GM18517 (cell line): ENCODE measurements at regions not wholly inside any gene's neighbourhood (a gene's known extent, or its start where the extent isn't known, plus 50 kb on each side); places are given as distances from the start of the nearest gene placed in this dataset.
"Not testable (repeated sequence)": the region's sequence is repeated elsewhere in the genome, so short reads cannot be mapped to it uniquely, and the experiment has no call there.

Source experiments
- ATAC-seq: cut with Tn5 transposase; IDR thresholded peaks from one replicate; pipeline ENCODE4 v1.9.1; 2021; ENCODE audit warnings: mild to moderate bottlenecking, moderate library complexity; ENCODE audit not compliant: unreplicated experiment

DNA sequence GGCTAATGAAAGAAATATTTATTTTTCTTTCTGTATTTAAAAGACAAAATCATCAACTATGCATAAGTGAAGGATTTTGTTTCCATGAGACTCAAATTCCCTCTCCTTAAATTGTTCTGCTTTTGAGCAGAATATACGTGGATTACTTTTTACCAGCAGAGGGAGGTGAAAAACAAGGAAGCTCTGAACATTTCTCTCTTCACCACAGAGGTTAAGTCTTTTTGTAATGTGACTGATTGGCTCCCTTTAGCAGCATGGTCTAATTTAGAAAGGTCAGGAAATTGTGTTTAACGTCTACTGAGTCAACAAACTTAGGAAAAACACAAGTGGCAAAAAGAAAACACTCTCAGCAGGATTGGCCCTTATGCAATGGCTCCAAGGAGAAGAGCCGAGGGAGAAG is 55.1 kb upstream of the F9 start:
- no peak for ATAC-seq

- not testable (repeated sequence) for ATAC-seq
These were observed 68.6 kb upstream of the F9 start for GRCh38 chrX:139461945-139462344.

- no peak for ATAC-seq
These were observed 75.8 kb upstream of the F9 start for GRCh38 chrX:139454743-139455142.

GRCh38 chrX:139448996-139449395 is 81.5 kb upstream of the F9 start:
- ATAC-seq: no peak

GRCh38 chrX:139446832-139447231 is 83.7 kb upstream of the F9 start:
- ATAC-seq: no peak

- no peak for ATAC-seq
These were observed 100.6 kb upstream of the F9 start for GRCh38 chrX:139429913-139430312.

GRCh38 chrX:139423186-139423585 is 107.4 kb upstream of the F9 start:
- no peak for ATAC-seq

- not testable (repeated sequence) for ATAC-seq
These were observed 132.3 kb upstream of the F9 start for GRCh38 chrX:139398258-139398657.

DNA sequence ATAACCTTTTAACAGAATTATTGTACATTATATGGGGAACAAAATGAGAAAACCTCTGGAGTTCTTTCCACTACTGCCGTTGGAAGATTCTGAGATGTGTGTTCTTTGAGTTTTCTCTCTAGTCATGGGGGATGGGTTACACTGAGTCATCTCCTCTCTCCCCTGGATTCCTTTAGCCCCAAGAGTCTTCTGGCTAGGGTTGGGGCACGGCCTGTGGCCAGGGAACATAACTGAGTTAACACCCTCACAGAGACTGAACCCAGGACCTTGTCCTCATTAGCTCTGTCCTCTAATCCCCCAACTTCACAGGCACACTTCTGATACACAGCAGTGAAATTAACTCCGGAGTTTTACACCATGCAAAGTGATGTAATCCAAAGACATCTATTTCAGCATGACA is 142.3 kb upstream of the F9 start:
- no peak for ATAC-seq

- ATAC-seq: no peak
These were observed 148.0 kb upstream of the F9 start for GRCh38 chrX:139382529-139382928.

GRCh38 chrX:139376547-139376946 is 154.0 kb upstream of the F9 start:
- not testable (repeated sequence) for ATAC-seq

GRCh38 chrX:139360356-139360755 is 170.2 kb upstream of the F9 start:
- ATAC-seq: no peak

GRCh38 chrX:139342594-139342991 is 187.9 kb upstream of the F9 start:
- not testable (repeated sequence) for ATAC-seq

DNA sequence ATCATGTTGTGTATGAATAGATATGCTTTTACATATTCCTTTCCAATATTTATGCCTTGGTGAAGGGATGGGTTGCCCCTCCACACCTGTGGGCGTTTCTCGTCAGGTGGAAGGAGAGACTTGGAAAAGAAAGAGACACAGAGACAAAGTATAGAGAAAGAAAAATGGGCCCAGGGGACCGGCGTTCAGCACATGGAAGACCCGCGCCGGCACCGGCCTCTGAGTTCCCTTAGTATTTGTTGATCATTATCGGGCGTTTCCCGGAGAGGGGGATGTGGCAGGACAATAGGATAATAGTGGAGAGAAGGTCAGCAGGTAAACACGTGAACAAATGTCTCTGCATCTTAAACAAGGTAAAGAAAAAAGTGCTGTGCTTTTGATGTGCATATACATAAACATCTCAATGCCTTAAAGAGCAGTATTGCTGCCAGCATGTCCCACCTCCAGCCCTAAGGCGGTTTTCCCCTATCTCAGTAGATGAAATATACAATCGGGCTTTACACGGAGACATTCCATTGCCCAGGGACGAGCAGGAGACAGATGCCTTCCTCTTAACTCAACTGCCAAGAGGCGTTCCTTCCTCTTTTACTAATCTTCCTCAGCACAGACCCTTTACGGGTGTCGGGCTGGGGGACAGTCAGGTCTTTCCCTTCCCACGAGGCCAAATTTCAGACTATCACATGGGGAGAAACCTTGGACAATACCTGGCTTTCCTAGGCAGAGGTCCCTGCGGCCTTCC is 188.5 kb upstream of the F9 start:
- not testable (repeated sequence) for ATAC-seq

GRCh38 chrX:139332441-139332840 is 198.1 kb upstream of the F9 start:
- ATAC-seq: no peak

DNA sequence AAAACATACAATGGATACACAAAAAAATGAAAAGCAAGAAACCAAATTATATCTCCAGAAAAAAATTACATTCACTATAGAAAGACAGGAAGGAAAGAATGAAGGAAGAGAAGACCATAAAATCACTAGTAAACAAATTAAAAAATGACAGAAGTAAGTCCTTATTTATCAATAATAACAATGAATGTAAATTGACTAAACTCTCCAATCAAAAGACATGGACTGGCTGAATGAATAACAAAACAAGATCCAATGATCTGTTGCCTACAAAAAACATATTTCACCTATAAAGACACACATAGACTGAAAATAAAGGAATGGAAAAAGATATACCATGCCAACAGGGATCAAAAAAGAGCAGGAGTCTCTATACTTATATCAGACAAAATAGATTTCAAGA is 203.2 kb upstream of the F9 start:
- no peak for ATAC-seq

DNA sequence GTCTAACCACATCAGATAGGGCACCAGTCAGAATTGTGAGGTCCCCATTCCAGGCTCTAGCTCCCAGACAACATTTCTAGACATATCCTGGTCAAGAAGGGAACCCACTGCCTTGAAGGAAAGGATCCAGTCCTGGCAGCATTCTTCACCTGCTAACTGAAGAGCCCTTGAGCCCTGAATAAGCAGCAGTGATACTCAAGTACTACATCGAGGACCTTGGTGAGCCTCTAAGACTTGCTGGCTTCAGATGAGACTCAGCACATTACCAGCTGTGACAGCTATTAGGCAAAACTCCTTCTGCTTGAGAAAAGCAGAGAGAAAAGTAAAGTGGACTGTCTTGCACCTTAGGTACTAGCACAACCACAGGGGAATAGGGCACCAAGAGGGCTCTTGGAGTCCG is 205.8 kb upstream of the F9 start:
- no peak for ATAC-seq

DNA sequence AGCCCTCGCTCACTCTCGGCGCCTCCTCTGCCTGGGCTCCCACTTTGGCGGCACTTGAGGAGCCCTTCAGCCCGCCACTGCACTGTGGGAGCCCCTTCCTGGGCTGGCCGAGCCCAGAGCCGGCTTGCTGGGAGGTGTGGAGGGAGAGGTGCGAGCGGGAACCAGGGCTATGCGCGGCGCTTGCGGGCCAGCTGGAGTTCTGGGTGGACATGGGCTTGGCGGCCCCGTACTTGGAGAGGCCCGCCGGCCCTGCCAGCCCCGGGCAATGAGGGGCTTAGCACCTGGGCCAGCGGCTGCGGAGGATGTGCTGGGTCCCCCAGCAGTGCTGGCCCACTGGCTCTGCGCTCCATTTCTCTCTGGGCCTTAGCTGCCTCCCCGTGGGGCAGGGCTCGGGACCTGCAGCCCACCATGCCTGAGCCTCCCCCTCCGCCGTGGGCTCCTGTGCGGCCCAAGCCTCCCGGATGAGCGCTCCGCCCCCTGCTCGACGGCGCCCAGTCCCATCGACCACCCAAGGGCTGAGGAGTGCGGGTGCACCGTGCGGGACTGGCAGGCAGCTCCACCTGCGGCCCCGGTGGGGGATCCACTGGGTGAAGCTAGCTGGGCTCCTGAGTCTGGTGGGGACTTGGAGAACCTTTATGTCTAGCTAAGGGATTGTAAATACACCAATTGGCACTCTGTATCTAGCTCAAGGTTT is 209.7 kb upstream of the F9 start:
- not testable (repeated sequence) for ATAC-seq

GRCh38 chrX:139306675-139307074 is 223.9 kb upstream of the F9 start:
- not testable (repeated sequence) for ATAC-seq

GRCh38 chrX:139304471-139304870 is 226.1 kb upstream of the F9 start:
- ATAC-seq: no peak

DNA sequence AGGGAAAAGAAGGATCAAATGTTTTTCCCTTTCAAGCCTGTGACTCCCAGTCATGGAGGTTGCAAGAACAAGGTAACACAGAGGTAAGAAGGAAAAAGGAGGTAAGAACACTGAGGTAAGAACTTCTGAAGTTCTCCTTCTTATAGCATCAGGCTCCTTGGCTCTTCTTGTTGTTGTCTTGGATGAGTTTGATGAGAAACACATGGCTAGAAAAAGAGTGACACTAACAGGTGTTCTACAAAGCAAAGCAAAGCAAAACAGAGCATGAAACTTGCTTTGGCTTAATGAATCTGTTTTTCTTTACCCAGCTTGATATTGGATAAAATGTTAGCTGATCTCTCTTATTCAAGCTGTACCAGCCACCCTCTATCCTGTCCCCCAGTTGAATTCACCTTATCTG is 231.2 kb upstream of the F9 start:
- ATAC-seq: no peak

- no peak for ATAC-seq
These were observed 232.1 kb upstream of the F9 start for GRCh38 chrX:139298437-139298836.

- ATAC-seq: no peak
These were observed 232.9 kb upstream of the F9 start for GRCh38 chrX:139297638-139298037.
